ENCODE measurements at regions not wholly inside any gene's neighbourhood (a gene's known extent, or its start where the extent isn't known, plus 50 kb on each side); places are given as distances from the start of the nearest gene placed in this dataset.

DNA sequence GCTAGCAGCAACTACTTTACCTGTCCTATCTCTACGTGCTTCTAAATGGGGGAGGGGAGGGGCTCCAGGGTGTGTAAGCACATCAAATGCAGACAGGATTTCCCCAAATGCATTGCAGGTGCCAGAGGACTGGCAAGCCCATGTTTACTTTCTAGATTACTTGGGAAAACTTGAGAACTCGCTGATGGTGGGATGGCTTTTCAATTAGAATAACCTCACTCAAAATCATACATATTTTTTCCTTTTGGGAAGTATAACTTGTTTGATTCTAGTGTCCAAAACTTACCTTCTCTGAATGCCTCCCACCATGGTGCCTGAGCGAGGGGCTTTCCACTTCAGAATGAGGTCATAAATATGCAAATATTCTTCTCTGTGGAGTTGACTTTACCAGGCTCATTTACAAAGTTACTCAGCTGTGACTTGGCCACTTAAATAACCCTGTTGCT, 191.3 kb upstream of the RHOBTB1 start:
- TF ChIP-seq, protein P1, sequence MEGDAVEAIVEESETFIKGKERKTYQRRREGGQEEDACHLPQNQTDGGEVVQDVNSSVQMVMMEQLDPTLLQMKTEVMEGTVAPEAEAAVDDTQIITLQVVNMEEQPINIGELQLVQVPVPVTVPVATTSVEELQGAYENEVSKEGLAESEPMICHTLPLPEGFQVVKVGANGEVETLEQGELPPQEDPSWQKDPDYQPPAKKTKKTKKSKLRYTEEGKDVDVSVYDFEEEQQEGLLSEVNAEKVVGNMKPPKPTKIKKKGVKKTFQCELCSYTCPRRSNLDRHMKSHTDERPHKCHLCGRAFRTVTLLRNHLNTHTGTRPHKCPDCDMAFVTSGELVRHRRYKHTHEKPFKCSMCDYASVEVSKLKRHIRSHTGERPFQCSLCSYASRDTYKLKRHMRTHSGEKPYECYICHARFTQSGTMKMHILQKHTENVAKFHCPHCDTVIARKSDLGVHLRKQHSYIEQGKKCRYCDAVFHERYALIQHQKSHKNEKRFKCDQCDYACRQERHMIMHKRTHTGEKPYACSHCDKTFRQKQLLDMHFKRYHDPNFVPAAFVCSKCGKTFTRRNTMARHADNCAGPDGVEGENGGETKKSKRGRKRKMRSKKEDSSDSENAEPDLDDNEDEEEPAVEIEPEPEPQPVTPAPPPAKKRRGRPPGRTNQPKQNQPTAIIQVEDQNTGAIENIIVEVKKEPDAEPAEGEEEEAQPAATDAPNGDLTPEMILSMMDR (IDR thresholded peaks at IDR 0.05; ENCODE audit: low read depth, low read length, missing control alignments), result no peak
- H3K4me3 ChIP-seq (ENCODE audit: low read depth, low read length), result no peak overlapping the region

DNA sequence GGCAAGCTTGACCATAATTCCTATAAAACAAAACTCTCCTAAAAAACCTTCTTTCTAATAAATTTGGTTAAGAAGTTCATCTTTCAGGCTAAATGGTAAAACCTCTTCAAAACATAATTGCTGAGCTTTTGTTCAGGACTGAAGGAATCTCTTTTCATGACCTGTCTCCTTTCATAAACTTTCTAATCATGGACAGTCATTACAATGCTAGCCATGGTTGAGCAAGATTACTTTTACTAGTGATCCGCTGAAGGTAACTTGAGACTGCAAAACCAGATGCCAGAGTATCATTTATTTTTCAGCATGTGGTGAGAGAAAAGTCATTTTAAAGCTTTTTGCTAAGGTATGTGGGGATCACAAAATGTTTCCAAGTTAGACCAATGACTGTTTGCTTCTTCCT, 186.4 kb upstream of the RHOBTB1 start:
- no peak overlapping the region for H3K4me3 ChIP-seq (ENCODE audit: low read depth, low read length)
- TF ChIP-seq, protein P1 (IDR thresholded peaks at IDR 0.05; ENCODE audit: low read depth, low read length, missing control alignments), result no peak
- no peak for DNase-seq (ENCODE audit: low read depth)

More for the DNA sequence above, 191.3 kb upstream of the RHOBTB1 start:
- no peak for DNase-seq (ENCODE audit: low read depth)

DNA sequence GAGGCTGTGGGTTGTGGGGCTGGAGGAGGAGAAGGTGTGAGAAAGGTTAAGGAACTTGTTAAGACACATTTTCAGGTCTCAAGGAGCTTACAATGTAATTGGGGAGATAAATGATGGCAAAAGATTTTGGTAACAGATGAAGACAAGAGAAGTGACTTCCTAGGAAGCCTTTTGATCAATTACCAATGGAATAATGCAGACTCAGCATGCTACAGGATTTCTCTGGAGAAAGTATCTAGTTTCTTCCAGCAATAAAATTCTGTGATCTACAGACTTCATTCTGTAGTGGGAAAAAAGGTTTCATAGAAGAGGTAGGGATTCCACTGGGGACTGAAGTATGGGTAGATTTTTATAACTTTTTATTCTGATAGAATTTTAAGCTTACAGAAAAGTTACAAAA, 184.2 kb upstream of the RHOBTB1 start:
- TF ChIP-seq, protein P1 (IDR thresholded peaks at IDR 0.05; ENCODE audit: low read depth, low read length, missing control alignments), result no peak
- DNase-seq (ENCODE audit: low read depth), result no peak

DNA sequence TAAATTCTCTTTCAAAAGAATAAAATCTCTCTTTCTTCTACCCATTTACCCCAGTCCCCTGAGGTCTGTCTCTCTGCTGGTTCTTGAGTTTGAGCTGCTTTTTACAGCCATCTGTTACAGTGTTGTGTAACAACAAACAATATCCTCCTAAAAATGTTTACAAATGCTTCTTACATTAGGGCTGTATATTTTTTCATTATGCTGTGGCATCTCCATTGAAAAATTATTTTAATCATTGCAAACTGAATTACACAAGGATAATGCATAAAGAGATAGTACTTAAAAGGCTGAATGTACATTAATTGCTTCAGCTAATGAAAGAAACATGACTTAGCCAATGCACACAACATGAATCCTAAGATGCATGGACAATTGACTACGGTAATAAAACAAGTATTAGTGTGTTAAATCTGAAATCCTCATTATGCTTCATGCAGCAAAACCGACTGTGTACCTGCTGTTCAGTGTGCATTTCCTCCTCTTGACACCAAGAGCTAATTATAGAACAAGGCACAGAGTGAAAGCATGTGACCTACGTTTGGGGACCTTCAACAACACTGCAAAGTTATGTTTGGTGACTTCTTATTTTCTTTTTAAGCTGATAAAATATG, 181.7 kb upstream of the RHOBTB1 start:
- H3K4me3 ChIP-seq (ENCODE audit: low read depth, low read length), result no peak overlapping the region
- TF ChIP-seq, protein P1 (IDR thresholded peaks at IDR 0.05; ENCODE audit: low read depth, low read length, missing control alignments), result no peak
- DNase-seq (ENCODE audit: low read depth), result no peak

More for the DNA sequence above, 184.2 kb upstream of the RHOBTB1 start:
- no peak overlapping the region for H3K4me3 ChIP-seq (ENCODE audit: low read depth, low read length)

DNA sequence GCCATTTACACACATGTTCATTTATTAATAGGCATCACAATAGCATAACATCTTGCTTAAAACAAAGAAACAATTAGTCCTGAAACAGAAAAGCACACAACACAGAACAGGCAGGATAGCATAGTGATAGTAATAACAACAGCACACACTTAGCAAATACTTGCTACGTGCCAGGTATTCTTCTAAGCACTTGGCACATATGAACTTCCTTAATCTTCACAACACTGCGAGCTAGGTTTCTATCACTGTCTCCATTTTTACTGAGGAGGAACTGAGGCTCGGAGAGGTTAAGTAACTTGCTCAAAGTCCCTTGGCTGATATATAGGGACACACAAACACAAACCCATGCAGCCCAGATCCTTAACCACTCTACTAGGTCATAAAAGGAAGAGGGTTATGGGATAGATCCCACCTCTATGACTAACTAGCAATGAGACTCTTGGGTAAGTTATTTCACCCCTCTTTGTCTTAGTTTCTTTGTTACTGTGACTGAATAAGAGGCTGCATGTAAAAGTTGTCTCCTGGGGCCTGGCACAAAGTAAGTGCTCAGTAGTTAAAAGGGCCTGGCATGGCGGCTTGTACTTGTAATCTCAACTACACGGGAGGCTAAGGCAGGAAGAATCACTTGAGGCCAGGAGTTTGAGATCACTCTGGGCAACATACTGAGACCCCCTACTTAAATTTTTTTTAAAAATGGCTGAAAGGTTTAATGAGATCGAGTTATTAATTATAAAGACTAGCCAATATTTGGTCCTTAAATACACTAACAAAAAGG, 181.0 kb upstream of the RHOBTB1 start:
- TF ChIP-seq, protein P1 (IDR thresholded peaks at IDR 0.05; ENCODE audit: low read depth, low read length, missing control alignments), result no peak
- no peak for DNase-seq (ENCODE audit: low read depth)
- no peak overlapping the region for H3K4me3 ChIP-seq (ENCODE audit: low read depth, low read length)

DNA sequence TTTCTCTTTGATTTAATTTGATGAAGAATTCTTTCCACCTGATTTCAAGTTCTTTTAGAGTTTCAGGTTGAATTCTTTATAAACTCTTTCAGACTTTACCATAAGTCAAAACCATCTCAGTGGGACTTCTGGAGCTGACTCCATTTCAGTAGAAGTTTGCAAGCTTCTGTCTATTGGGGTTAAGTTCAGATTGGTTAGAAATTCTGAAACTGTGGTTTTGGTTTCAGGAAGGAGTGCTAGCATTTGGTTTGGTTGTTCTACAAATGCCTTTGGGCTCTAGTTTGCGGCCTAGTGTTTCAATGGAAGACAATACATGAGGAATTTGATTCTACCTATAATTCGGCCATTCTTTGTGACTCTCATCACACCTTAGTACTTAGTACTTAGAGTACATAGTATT, 176.8 kb upstream of the RHOBTB1 start:
- TF ChIP-seq, protein P1 (IDR thresholded peaks at IDR 0.05; ENCODE audit: low read depth, low read length, missing control alignments), result no peak
- DNase-seq (ENCODE audit: low read depth), result no peak
- no peak overlapping the region for H3K4me3 ChIP-seq (ENCODE audit: low read depth, low read length)

Data from GM12864 (cell line).